Spleen (tissue), 11 donors: ENCODE measurements at regions not wholly inside any gene's neighbourhood (a gene's known extent, or its start where the extent isn't known, plus 50 kb on each side); places are given as distances from the start of the nearest gene placed in this dataset.

Source experiments
- DNase-seq: peaks from one replicate; pipeline ENCODE4 v3.0.0-alpha.2; 2020
- H3K27ac ChIP-seq, 8 donors: fragments of 200-600 bp; sonication (generic) in 7 of 8; 1 replicate in 4 of 8; 2 replicates in 4 of 8; pipeline versions ENCODE4 v1.5.0 to v1.8.0; 2016 to 2021; ENCODE audit warnings: inconsistent platforms in 4 of 8, mild to moderate bottlenecking in 4 of 8, moderate library complexity in 1 of 8
- H3K27me3 ChIP-seq, 7 donors: fragments of 200-600 bp; sonication (generic) in 6 of 7; replicated peaks in 1 of 7; 1 replicate in 4 of 7; 2 replicates in 3 of 7; pipeline versions ENCODE4 v1.5.0 to v1.8.0; 2016 to 2021; ENCODE audit warnings: inconsistent platforms in 3 of 7, mild to moderate bottlenecking in 1 of 7
- H3K36me3 ChIP-seq, 6 donors: fragments of 200-600 bp; sonication (generic) in 5 of 6; 1 replicate in 4 of 6; 2 replicates in 2 of 6; pipeline versions ENCODE4 v1.5.0 to v1.8.0; 2016 to 2021; ENCODE audit warnings: inconsistent platforms in 2 of 6
- H3K4me1 ChIP-seq, 6 donors: fragments of 200-600 bp; sonication (generic) in 5 of 6; 1 replicate in 3 of 6; 2 replicates in 3 of 6; pipeline versions ENCODE4 v1.5.0 to v1.8.0; 2016 to 2021; ENCODE audit warnings: inconsistent platforms in 3 of 6
- H3K4me3 ChIP-seq, 8 donors: fragments of 200-600 bp; sonication (generic) in 7 of 8; 1 replicate in 4 of 8; 2 replicates in 4 of 8; pipeline versions ENCODE4 v1.5.0 to v1.8.0; 2016 to 2021; ENCODE audit warnings: inconsistent platforms in 4 of 8, mild to moderate bottlenecking in 4 of 8, moderate library complexity in 2 of 8
- H3K9me3 ChIP-seq, 8 donors: fragments of 200-600 bp; sonication (generic) in 7 of 8; 1 replicate in 4 of 8; 2 replicates in 4 of 8; pipeline versions ENCODE4 v1.5.0 to v1.8.0; 2016 to 2021; ENCODE audit warnings: inconsistent platforms in 4 of 8
- POLR2A ChIP-seq, 3 donors: fragments of 450-650 bp; IDR thresholded peaks; one replicate each; pipeline ENCODE4 v1.5.1; 2017; ENCODE audit warnings: antibody characterized with exemption in 3 of 3, mild to moderate bottlenecking in 1 of 3
- POLR2AphosphoS5 ChIP-seq, 3 donors: sonication (generic); formaldehyde crosslinking; IDR thresholded peaks; one replicate each; pipeline ENCODE4 v1.5.1; 2017; ENCODE audit warnings: antibody characterized with exemption in 3 of 3
- whole genome bisulfite sequencing, 5 donors: extraction: QIAGEN DNeasy Blood & Tissue Kit in 3 of 5; methylation state at CpG; one replicate each; pipeline versions ENCODE4 v1.1.5 to v1.1.7; 2013 to 2018; 5-methylcytosine and 5-hydroxymethylcytosine counted together
- intact Hi-C: fragments of 100-400 bp; cut with DNase I; formaldehyde crosslinking; loops from one replicate; pipeline ENCODE4 v1.15.0; 2023; ENCODE audit warnings: low total_unique reads
- TF ChIP-seq, protein P1 (sequence below), 11 experiments: fragments of 200-600 bp in 7 of 11; fragments of 450-650 bp in 4 of 11; sonication (generic) in 4 of 11; IDR thresholded peaks in 8 of 11; conservative IDR thresholded peaks in 3 of 11; 1 replicate in 7 of 11; 2 replicates in 4 of 11; pipeline versions ENCODE4 v1.4.0 to v1.8.0; 2016 to 2021; ENCODE audit warnings: antibody characterized with exemption in 11 of 11, inconsistent platforms in 4 of 11, mild to moderate bottlenecking in 1 of 11
- donor health status: healthy with polysubstance abuse.
- donor health status: DM: no; HTN: no; CAD: no; lungs with moderate emphysema.
- donor health status: DM: no; HTN: no; CAD: no.
- donor health status: Bipolar disorder and iron deficiency.
- donor health status: healthy.
- donor health status: DM: no; HTN: no; CAD: no.
- donor health status: DM: yes; HTN: yes; CAD: no.

- no peaks in the 10 kb centered on the region for H3K9me3 ChIP-seq
- H3K4me3 ChIP-seq = no peak overlapping the region
- no peak for DNase-seq
- peaks cover 2 to 11% (median 6%) of the 10 kb centered on the region in 6 donors for H3K4me1 ChIP-seq
- 64 to 88% (median 75%) methylated on average over 1 of the region's 1 CpG for WGBS, 5 donors
- no peaks in the 10 kb centered on the region for H3K27me3 ChIP-seq
- TF ChIP-seq POLR2A (IDR thresholded peaks at IDR 0.05) (no peak), POLR2AphosphoS5 (IDR thresholded peaks at IDR 0.05) (no peak)
- TF ChIP-seq, protein P1, sequence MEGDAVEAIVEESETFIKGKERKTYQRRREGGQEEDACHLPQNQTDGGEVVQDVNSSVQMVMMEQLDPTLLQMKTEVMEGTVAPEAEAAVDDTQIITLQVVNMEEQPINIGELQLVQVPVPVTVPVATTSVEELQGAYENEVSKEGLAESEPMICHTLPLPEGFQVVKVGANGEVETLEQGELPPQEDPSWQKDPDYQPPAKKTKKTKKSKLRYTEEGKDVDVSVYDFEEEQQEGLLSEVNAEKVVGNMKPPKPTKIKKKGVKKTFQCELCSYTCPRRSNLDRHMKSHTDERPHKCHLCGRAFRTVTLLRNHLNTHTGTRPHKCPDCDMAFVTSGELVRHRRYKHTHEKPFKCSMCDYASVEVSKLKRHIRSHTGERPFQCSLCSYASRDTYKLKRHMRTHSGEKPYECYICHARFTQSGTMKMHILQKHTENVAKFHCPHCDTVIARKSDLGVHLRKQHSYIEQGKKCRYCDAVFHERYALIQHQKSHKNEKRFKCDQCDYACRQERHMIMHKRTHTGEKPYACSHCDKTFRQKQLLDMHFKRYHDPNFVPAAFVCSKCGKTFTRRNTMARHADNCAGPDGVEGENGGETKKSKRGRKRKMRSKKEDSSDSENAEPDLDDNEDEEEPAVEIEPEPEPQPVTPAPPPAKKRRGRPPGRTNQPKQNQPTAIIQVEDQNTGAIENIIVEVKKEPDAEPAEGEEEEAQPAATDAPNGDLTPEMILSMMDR (IDR thresholded peaks at IDR 0.05 in 8 of 11, conservative IDR thresholded peaks at IDR 0.05 in 3 of 11) = no peak
- no peaks in the 10 kb centered on the region for H3K36me3 ChIP-seq
- H3K27ac ChIP-seq = no peak overlapping the region
- intact Hi-C loops = loop anchor here (10.0 kb wide), 1 partner anchor 198 kb away; the partner anchor contains the start of gene TFPI2
Observed at GRCh38 chr7:94092980-94093379, 88.8 kb upstream of the BET1 start.

GRCh38 chr7:94094298-94094697, 90.1 kb upstream of the BET1 start:
- Histone ChIP-seq H3K36me3 (no peaks in the 10 kb centered on the region), H3K27me3 (no peaks in the 10 kb centered on the region), H3K9me3 (no peaks in the 10 kb centered on the region), H3K27ac (no peak overlapping the region), H3K4me3 (no peak overlapping the region), H3K4me1 (no peaks in the 10 kb centered on the region)
- no peak for TF ChIP-seq POLR2AphosphoS5 (IDR thresholded peaks at IDR 0.05)
- TF ChIP-seq, protein P1 (IDR thresholded peaks at IDR 0.05 in 8 of 11, conservative IDR thresholded peaks at IDR 0.05 in 3 of 11) = no peak
- TF ChIP-seq POLR2A (IDR thresholded peaks at IDR 0.05) = no peak
- intact Hi-C loops = loop anchor here (10.0 kb wide), 1 partner anchor 199 kb away; the partner anchor contains the start of gene TFPI2
- WGBS, 5 donors = 79 to 91% (median 84%) methylated on average over 1 of the region's 1 CpG
- no peak for DNase-seq

DNA sequence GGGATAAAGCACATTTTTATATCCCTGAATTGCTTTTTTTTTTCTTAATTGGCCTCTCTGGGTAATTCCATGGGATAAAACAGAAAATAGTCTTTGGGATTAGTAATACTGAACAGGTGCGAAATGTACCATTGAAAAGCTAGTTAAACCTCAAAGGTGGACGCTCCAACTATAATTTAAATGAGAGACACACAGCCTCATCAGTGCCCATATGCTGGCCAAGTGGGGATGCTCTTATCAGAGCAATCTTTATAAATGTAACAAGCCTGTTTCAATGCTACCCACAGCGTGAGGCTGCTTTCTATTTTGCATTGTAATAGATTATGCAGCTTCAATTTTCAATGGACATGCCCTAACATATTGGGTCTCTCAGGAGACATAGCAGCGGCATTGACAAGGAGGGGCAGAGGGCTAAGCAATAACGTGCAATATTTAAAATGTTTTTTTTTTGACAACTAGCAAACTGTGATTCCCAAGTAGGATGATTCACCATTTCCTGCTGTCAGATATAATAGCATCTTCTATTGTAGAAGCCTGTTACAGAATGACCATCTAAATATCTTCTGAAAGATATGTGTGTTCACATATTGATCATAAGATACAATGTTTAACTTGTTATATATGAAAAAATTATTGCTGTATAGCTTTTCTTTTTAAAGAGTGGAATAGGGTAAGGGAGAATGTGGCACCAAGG, 91.3 kb upstream of the BET1 start:
- Histone ChIP-seq H3K4me3 (no peak overlapping the region), H3K36me3 (no peaks in the 10 kb centered on the region), H3K27ac (no peak overlapping the region), H3K9me3 (peaks cover 0 to under 1% (median 0%) of the 10 kb centered on the region in 8 donors), H3K4me1 (no peaks in the 10 kb centered on the region), H3K27me3 (no peaks in the 10 kb centered on the region)
- TF ChIP-seq POLR2A (IDR thresholded peaks at IDR 0.05) (no peak), POLR2AphosphoS5 (IDR thresholded peaks at IDR 0.05) (no peak)
- TF ChIP-seq, protein P1 (IDR thresholded peaks at IDR 0.05 in 8 of 11, conservative IDR thresholded peaks at IDR 0.05 in 3 of 11) = no peak
- no peak for DNase-seq
- intact Hi-C loops = loop anchor here (10.0 kb wide), 1 partner anchor 201 kb away; the partner anchor contains the start of gene TFPI2
- 77 to 89% (median 81%) methylated on average over 5 of the region's 5 CpGs for WGBS, 5 donors

DNA sequence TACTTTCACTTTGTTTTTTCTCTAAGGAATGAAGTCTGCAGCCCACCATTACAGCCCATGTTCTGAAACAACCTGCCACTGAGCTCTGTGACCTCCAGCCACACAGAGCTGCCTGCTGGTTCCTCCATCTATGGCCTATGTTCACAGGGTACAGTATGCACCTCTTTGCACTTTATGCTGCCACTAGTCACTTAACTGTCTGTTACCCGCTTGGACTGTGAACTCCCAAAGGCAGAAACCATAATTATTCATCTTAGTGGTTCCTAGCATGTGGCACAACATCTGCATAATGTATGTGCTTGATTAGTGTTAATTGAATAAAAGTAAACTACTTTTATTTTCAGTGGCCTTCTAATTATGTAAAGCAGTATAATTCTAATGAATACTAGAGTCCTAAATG, 95.5 kb upstream of the BET1 start:
- WGBS, 5 donors = 83 to 97% (median 89%) methylated on average over 1 of the region's 1 CpG
- Histone ChIP-seq H3K4me1 (no peaks in the 10 kb centered on the region), H3K27ac (no peak overlapping the region), H3K36me3 (no peaks in the 10 kb centered on the region), H3K9me3 (peaks cover 0 to 12% (median 8%) of the 10 kb centered on the region in 8 donors), H3K4me3 (no peak overlapping the region), H3K27me3 (no peaks in the 10 kb centered on the region)
- no peak for TF ChIP-seq POLR2A (IDR thresholded peaks at IDR 0.05)
- TF ChIP-seq, protein P1 (IDR thresholded peaks at IDR 0.05 in 8 of 11, conservative IDR thresholded peaks at IDR 0.05 in 3 of 11) = no peak
- no peak for TF ChIP-seq POLR2AphosphoS5 (IDR thresholded peaks at IDR 0.05)
- intact Hi-C loops = loop anchor here (10.0 kb wide), 1 partner anchor 205 kb away; the partner anchor contains the start of gene TFPI2
- no peak for DNase-seq
